GM06990 (cell line): ENCODE measurements at regions not wholly inside any gene's neighbourhood (a gene's known extent, or its start where the extent isn't known, plus 50 kb on each side); places are given as distances from the start of the nearest gene placed in this dataset.

Source experiments
- DNase-seq: peaks from one replicate; pipeline ENCODE4 v3.0.0-alpha.2; 2011; ENCODE audit not compliant: insufficient read length; ENCODE audit errors: extremely low read depth
- H3K27me3 ChIP-seq: replicated peaks from 2 replicates; pipeline ENCODE4 v1.6.0; 2011; ENCODE audit warnings: low read length; ENCODE audit not compliant: control insufficient read depth, insufficient read depth
- H3K36me3 ChIP-seq: 2 replicates; pipeline ENCODE4 v1.5.1; 2011; ENCODE audit warnings: low read length; ENCODE audit not compliant: control insufficient read depth, insufficient read depth
- H3K4me3 ChIP-seq: replicated peaks from 2 replicates; pipeline ENCODE4 v1.5.1; 2011; ENCODE audit warnings: low read depth, mild to moderate bottlenecking, control low read depth, low read length
- TF ChIP-seq, protein P1 (sequence below): IDR thresholded peaks from 2 replicates; pipeline ENCODE4 v1.5.1; 2011; ENCODE audit warnings: low read length, control low read depth, mild to moderate bottlenecking, inconsistent platforms; ENCODE audit not compliant: insufficient read depth, poor library complexity, severe bottlenecking

DNA sequence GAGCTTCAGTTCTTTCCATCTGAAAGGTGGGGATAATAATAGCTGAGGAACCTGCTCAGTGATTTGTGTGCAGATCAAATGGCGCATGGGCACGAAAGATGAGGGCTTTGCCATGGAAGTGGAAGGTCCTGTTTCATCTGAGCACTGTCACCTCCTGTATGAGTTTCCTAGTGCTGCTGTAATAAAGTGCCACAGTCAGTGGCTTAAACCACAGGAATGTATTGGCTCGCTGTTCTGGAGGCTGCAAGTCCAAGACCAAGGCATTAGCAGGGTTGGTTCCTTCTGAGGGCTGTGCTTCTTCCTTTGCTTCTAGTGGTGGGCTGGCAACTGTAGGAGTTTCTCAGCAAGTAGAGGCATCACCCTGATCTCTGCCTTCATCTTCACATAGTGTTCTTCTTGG, 51.1 kb upstream of the RBM15 start:
- Histone ChIP-seq H3K4me3 (no peak overlapping the region), H3K36me3 (no peaks in the 10 kb centered on the region), H3K27me3 (no peaks in the 10 kb centered on the region)
- TF ChIP-seq, protein P1, sequence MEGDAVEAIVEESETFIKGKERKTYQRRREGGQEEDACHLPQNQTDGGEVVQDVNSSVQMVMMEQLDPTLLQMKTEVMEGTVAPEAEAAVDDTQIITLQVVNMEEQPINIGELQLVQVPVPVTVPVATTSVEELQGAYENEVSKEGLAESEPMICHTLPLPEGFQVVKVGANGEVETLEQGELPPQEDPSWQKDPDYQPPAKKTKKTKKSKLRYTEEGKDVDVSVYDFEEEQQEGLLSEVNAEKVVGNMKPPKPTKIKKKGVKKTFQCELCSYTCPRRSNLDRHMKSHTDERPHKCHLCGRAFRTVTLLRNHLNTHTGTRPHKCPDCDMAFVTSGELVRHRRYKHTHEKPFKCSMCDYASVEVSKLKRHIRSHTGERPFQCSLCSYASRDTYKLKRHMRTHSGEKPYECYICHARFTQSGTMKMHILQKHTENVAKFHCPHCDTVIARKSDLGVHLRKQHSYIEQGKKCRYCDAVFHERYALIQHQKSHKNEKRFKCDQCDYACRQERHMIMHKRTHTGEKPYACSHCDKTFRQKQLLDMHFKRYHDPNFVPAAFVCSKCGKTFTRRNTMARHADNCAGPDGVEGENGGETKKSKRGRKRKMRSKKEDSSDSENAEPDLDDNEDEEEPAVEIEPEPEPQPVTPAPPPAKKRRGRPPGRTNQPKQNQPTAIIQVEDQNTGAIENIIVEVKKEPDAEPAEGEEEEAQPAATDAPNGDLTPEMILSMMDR: no peak
- DNase-seq: no peak
